ENCODE measurements at regions not wholly inside any gene's neighbourhood (a gene's known extent, or its start where the extent isn't known, plus 50 kb on each side); places are given as distances from the start of the nearest gene placed in this dataset.

- no peak for DNase-seq (ENCODE audit: low read depth in 3 of 3, low spot score in 2 of 3)
These were observed 80.4 kb upstream of the PRKCQ start for GRCh38 chr10:6660460-6660859.

GRCh38 chr10:6659451-6659850 lies 79.4 kb upstream of the PRKCQ start:
- no peak for DNase-seq (ENCODE audit: low read depth in 3 of 3, low spot score in 2 of 3)

DNA sequence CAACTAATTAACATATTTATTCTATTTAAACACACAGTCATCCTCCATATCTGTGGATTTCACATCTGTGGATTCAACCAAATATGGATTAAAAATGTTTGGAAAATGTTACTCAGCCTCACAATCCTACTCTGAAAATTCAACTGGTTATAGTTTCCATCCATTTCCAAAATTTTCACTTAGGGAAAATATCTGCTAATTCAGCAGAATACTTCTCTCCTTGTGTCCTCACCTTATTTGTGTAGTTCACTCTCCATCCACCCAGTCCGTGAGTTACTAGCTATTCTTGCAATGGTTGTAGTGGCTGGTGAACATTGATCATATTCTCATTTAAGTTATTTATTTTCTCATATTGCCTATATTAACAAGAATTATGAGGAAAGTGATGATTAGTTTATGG lies 77.6 kb upstream of the PRKCQ start:
- DNase-seq (ENCODE audit: low read depth in 3 of 3, low spot score in 2 of 3): no peak

DNA sequence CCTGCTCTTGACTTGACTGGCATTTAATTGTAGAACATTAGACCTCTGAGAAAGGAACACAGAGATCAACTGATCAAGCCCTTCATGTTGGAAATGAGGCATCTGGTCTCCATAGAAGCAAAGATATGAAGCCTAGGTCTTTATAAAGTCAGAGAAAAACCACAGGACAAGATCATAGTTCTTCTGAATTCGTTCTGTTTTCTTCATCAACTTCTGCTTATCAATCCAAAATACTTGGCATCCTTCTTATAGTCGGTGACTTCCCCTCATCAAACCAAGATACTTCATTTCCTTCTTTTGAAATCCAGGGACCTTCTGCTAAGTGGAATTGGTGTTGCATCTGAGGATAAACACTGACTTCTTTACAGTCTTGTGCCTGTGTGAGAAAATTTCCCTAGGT lies 77.1 kb upstream of the PRKCQ start:
- no peak for DNase-seq (ENCODE audit: low read depth in 3 of 3, low spot score in 2 of 3)

GRCh38 chr10:6654571-6654970 lies 74.5 kb upstream of the PRKCQ start:
- DNase-seq (ENCODE audit: low read depth in 3 of 3, low spot score in 2 of 3): no peak

- no peak for DNase-seq (ENCODE audit: low read depth in 3 of 3, low spot score in 2 of 3)
These were observed 70.5 kb upstream of the PRKCQ start for GRCh38 chr10:6650586-6650985.

DNA sequence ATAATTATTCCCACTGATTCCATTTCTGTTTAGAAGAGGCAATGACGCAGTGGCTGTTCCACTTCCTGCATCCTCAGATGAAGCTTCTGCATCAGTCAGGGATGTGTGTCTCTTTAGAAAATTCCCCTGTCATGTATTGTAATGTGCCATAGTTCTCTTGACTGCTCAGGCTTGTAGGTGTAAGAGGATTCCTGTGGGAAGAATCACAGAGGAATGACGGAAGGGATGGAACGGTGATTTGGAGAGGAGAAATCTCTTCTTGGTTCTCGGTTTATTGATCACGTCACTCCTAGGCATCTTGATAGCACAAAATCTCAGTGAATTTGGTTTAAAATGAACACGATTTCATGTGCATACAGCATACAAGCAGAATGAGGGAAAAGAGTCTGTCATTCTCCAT lies 69.8 kb upstream of the PRKCQ start:
- no peak for DNase-seq (ENCODE audit: low read depth in 3 of 3, low spot score in 2 of 3)

DNA sequence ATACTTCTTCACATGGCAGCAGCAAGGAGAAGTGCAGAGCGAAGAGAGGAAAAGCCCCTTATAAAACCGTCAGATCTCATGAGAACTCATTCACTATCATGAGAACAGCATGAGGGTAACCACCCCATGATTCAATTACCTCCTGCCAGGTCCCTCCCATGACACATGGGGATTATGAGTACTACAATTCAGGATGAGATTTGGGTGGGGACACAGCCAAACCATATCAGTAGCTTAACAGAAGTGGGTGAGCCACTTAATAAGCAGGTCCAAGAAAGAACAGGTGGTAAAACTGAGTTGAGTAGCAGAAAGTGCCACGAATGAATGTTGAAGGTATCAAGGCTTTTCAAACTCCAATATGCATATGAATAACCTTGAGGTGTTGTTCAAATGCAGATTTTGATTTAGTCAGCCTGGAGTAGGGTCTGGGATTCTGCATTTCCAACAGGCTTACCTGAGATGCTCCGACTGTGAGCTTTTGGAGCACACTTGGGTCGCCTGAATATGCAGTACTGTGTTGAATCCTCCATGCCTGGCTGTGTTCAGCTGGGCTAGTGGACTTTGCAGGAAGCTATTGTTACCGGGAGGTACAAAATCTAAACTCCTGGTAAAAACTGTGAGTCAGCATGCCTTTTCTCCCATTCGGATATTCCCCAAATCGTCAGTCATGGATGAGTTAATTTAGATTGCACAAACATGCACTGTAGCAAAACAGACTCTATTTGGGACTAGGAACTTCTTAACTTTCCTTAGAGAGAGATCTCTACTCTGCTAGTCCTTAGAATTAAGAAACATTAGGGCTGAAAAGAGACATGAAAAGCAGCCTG lies 69.0 kb upstream of the PRKCQ start:
- no peak for DNase-seq (ENCODE audit: low read depth in 3 of 3, low spot score in 2 of 3)

- DNase-seq (ENCODE audit: low read depth in 3 of 3, low spot score in 2 of 3): peak in 1 of 3 donors; percentile 21
These were observed 67.9 kb upstream of the PRKCQ start for GRCh38 chr10:6647811-6648526.

GRCh38 chr10:6643962-6644361 lies 63.9 kb upstream of the PRKCQ start:
- no peak for DNase-seq (ENCODE audit: low read depth in 3 of 3, low spot score in 2 of 3)

GRCh38 chr10:6642876-6643275 lies 62.8 kb upstream of the PRKCQ start:
- no peak for DNase-seq (ENCODE audit: low read depth in 3 of 3, low spot score in 2 of 3)

- DNase-seq (ENCODE audit: low read depth in 3 of 3, low spot score in 2 of 3): no peak
These were observed 60.5 kb upstream of the PRKCQ start for GRCh38 chr10:6640433-6641040.

DNA sequence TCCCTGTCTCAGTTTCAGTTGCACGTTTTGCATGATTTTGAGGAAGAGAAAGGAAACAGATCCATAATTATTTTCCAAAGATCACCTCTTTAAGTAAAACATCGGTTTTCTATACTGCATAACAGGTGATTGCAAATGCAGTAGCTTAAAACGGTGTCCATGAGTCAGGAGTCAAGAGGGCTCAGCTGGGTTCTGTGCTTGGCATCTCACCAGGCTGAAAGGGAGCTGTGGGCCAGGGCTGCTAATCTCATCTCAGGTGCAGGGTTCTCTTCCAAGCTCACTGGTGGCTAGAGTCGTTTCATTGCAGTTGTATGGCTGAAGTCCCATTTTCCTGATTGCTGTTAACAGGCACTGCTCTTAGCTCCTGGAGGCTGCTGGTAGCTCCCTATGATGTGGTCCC lies 57.0 kb upstream of the PRKCQ start:
- DNase-seq (ENCODE audit: low read depth in 3 of 3, low spot score in 2 of 3): no peak

GRCh38 chr10:6635784-6636183 lies 55.7 kb upstream of the PRKCQ start:
- DNase-seq (ENCODE audit: low read depth in 3 of 3, low spot score in 2 of 3): no peak

Data from right renal cortex interstitium (tissue), 3 donors.